Glutamatergic neuron (in vitro differentiated cells): ENCODE measurements at regions not wholly inside any gene's neighbourhood (a gene's known extent, or its start where the extent isn't known, plus 50 kb on each side); places are given as distances from the start of the nearest gene placed in this dataset.

Source experiments
- DNase-seq: peaks from one replicate; pipeline ENCODE4 v3.0.0; 2022
- H3K27ac Mint-ChIP-seq: one replicate; pipeline ENCODE4 v1.8.0; 2020; ENCODE audit warnings: mild to moderate bottlenecking, mixed read lengths, inconsistent platforms; ENCODE audit not compliant: unreplicated experiment
- H3K27me3 Mint-ChIP-seq: one replicate; pipeline ENCODE4 v1.8.0; 2020; ENCODE audit warnings: mild to moderate bottlenecking, moderate library complexity, mixed read lengths, inconsistent platforms; ENCODE audit not compliant: unreplicated experiment
- H3K36me3 Mint-ChIP-seq: one replicate; pipeline ENCODE4 v1.8.0; 2020; ENCODE audit warnings: mild to moderate bottlenecking, mixed read lengths, inconsistent platforms; ENCODE audit not compliant: unreplicated experiment
- H3K4me1 Mint-ChIP-seq: one replicate; pipeline ENCODE4 v1.8.0; 2020; ENCODE audit warnings: mild to moderate bottlenecking, low read depth, mixed read lengths, inconsistent platforms; ENCODE audit not compliant: unreplicated experiment
- H3K4me3 Mint-ChIP-seq: one replicate; pipeline ENCODE4 v1.8.0; 2020; ENCODE audit warnings: mild to moderate bottlenecking, mixed read lengths, inconsistent platforms; ENCODE audit not compliant: unreplicated experiment
- H3K9me3 Mint-ChIP-seq: one replicate; pipeline ENCODE4 v1.8.0; 2020; ENCODE audit warnings: mild to moderate bottlenecking, moderate library complexity, mixed read lengths, inconsistent platforms; ENCODE audit not compliant: unreplicated experiment
- TF ChIP-seq, protein P1 (sequence below): fragments of 200-600 bp; sonication (generic); IDR thresholded peaks from one replicate; pipeline ENCODE4 v1.5.0; 2021; ENCODE audit not compliant: partially characterized antibody, unreplicated experiment

DNA sequence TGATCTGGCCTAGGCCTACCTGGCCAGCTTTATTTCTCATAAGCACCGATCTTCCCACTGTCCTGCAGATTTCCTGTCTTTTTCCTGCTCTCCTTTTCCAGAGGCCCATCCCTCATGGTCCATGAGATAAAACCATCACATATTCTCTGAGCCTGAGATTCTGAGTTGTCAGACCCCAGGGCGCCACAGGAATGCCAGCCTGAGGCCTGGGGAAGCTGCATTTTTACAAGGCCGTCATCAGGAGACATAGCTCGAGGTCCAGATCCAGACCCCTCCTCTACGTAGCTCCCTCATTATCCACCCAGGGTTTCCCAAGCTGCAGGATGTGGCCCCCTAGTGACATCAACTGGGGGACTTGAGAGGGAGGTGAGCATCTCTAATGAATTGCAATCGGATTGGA, 204.3 kb downstream of the ATPSCKMT start:
- no peak overlapping the region for H3K27ac Mint-ChIP-seq
- no peak overlapping the region for H3K4me3 Mint-ChIP-seq
- TF ChIP-seq, protein P1, sequence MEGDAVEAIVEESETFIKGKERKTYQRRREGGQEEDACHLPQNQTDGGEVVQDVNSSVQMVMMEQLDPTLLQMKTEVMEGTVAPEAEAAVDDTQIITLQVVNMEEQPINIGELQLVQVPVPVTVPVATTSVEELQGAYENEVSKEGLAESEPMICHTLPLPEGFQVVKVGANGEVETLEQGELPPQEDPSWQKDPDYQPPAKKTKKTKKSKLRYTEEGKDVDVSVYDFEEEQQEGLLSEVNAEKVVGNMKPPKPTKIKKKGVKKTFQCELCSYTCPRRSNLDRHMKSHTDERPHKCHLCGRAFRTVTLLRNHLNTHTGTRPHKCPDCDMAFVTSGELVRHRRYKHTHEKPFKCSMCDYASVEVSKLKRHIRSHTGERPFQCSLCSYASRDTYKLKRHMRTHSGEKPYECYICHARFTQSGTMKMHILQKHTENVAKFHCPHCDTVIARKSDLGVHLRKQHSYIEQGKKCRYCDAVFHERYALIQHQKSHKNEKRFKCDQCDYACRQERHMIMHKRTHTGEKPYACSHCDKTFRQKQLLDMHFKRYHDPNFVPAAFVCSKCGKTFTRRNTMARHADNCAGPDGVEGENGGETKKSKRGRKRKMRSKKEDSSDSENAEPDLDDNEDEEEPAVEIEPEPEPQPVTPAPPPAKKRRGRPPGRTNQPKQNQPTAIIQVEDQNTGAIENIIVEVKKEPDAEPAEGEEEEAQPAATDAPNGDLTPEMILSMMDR, result no peak
- no peaks in the 10 kb centered on the region for H3K4me1 Mint-ChIP-seq
- peaks cover 1% of the 10 kb centered on the region for H3K9me3 Mint-ChIP-seq
- no peak for DNase-seq
- peaks cover 2% of the 10 kb centered on the region for H3K27me3 Mint-ChIP-seq
- H3K36me3 Mint-ChIP-seq, result no peaks in the 10 kb centered on the region

DNA sequence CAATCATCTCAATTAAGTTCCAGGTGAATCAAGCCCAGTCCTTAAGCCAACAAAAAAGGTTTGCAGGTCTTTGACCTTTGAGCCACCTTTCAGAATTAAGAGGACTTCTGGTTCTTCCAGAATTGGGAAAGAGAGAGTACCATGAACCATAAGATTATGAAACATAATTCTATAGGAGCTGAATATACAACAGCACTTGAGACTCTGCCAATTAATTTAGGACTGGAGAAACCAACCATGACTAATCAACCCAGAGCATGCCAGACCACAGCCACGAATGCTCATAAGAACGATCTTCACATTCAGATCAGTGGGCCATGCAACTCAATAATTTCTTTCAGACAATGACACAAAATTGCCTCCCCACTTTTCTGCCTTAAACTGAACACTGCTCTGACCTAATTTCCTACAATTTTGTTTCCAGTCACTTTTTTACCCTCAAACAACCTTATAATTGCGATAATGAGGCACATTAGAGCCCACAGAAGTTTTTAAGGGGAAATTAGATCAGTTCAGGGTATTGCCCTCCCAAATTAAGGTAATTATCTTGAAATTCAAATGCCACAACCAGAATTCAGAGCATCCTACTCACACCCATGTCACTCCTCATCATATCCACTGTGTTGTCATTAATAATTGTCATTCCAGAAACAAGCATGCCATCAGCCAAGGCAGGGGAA, 213.4 kb downstream of the ATPSCKMT start:
- H3K36me3 Mint-ChIP-seq, result no peaks in the 10 kb centered on the region
- DNase-seq, result no peak
- H3K4me1 Mint-ChIP-seq, result peaks cover 3% of the 10 kb centered on the region
- no peaks in the 10 kb centered on the region for H3K9me3 Mint-ChIP-seq
- H3K4me3 Mint-ChIP-seq, result no peak overlapping the region
- TF ChIP-seq, protein P1, result no peak
- peaks cover 4% of the 10 kb centered on the region for H3K27me3 Mint-ChIP-seq
- no peak overlapping the region for H3K27ac Mint-ChIP-seq

DNA sequence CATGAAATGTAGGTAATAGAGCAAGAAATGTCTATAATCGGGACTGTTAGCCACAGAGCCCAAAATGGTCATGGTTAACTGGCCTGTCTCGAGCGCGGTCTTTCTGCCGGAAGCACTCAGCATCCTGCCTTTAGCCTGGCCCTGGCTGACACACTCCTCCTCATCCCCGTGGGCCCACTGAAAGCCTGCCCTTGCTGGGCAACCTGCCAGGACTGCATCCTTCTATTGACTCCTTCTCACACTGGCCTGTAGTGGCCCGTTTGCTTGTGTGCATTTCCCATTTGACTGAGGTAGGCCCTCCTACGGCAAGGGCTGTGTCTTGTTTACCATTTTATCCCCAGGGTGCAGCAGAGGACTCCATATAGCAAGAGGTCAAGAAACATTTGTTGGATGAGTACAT, 215.7 kb downstream of the ATPSCKMT start:
- Mint-ChIP-seq H3K4me1 (peaks cover 3% of the 10 kb centered on the region), H3K27ac (no peak overlapping the region), H3K9me3 (no peaks in the 10 kb centered on the region), H3K4me3 (no peak overlapping the region), H3K36me3 (no peaks in the 10 kb centered on the region), H3K27me3 (peaks cover 7% of the 10 kb centered on the region)
- DNase-seq, result peak; percentile 45
- TF ChIP-seq, protein P1, result no peak

DNA sequence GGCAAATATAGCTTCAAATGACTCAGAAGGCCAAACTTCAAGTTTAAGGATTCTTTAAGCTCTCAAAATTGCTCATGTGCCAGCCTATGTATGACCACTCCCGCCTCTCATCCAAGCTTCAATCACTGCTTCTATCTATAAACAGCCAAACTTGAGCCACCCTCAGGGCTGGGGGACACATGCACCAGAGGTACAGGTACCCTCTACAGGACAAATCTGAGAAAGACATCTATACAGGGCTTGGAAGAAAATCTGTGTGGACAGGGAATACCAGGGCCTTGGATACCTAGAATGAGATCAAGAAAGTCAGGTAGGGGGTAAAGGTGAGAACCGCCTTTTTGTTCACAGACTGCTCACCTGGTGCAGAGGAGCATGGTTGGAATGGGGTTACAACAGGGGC, 217.9 kb downstream of the ATPSCKMT start:
- H3K4me1 Mint-ChIP-seq, result peaks cover 3% of the 10 kb centered on the region
- H3K27ac Mint-ChIP-seq, result no peak overlapping the region
- TF ChIP-seq, protein P1, result no peak
- peaks cover 3% of the 10 kb centered on the region for H3K27me3 Mint-ChIP-seq
- H3K4me3 Mint-ChIP-seq, result no peak overlapping the region
- H3K9me3 Mint-ChIP-seq, result peaks cover 1% of the 10 kb centered on the region
- no peak for DNase-seq
- peaks cover 4% of the 10 kb centered on the region for H3K36me3 Mint-ChIP-seq

- no peak for DNase-seq
- Mint-ChIP-seq H3K27ac (no peak overlapping the region), H3K4me1 (peaks cover 3% of the 10 kb centered on the region), H3K36me3 (peaks cover 4% of the 10 kb centered on the region), H3K4me3 (no peak overlapping the region), H3K27me3 (peaks cover 3% of the 10 kb centered on the region), H3K9me3 (peaks cover 1% of the 10 kb centered on the region)
- TF ChIP-seq, protein P1, result peak; percentile 20
Measured at GRCh38 chr5:10030219-10030831, 219.4 kb downstream of the ATPSCKMT start.
